ENCODE measurements at regions not wholly inside any gene's neighbourhood (a gene's known extent, or its start where the extent isn't known, plus 50 kb on each side); places are given as distances from the start of the nearest gene placed in this dataset.

DNA sequence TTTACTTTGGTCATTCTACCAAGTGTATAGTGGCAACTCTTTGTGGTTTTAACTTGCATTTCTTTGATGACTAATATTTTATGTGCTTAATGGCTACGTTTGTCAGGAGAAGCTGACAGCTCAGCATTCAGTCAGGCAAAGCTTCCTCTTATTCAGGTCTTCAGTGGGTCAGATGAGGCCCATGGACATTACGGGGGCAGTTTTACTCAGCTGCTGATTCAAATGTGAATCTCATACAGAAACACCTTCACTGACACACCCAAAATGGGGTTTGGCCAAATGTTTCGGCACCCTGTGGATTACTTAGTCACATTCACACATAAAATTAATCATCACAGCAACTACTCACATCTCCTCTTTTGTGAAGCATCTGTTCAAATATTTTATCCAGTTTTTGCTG is 104.9 kb upstream of the PLD5 start (continued):
- TF ChIP-seq, protein P1, sequence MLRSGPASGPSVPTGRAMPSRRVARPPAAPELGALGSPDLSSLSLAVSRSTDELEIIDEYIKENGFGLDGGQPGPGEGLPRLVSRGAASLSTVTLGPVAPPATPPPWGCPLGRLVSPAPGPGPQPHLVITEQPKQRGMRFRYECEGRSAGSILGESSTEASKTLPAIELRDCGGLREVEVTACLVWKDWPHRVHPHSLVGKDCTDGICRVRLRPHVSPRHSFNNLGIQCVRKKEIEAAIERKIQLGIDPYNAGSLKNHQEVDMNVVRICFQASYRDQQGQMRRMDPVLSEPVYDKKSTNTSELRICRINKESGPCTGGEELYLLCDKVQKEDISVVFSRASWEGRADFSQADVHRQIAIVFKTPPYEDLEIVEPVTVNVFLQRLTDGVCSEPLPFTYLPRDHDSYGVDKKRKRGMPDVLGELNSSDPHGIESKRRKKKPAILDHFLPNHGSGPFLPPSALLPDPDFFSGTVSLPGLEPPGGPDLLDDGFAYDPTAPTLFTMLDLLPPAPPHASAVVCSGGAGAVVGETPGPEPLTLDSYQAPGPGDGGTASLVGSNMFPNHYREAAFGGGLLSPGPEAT (IDR thresholded peaks at IDR 0.05; ENCODE audit: low read depth): no peak
- TF ChIP-seq POU2F2 (IDR thresholded peaks at IDR 0.05; ENCODE audit: borderline replicate concordance, low read depth, low read length): no peak

DNA sequence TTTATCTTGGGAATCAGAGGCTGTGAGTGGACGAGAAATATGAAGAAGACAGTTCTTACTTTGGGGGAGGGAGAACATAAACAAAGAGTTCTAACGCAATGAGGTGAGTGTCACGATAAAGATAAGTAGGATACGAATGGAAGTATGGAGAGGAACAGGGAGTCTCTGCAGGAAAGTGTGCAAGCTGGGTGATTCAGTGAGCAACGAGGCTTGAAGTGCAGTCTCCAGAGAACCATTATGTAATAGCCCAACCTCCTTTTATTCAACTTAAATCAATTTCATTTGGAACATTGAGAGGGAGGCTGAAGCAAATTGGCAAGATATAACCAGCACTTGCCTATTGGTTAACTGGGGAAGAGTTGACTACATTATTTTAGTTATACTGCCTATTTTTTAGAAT is 99.3 kb upstream of the PLD5 start:
- CTCF ChIA-PET: no interaction called here
- Histone ChIP-seq H3K27ac (ENCODE audit: control insufficient read depth, insufficient read depth) (no peak overlapping the region), H3K4me1 (ENCODE audit: control insufficient read depth, insufficient read depth, low read length) (no peaks in the 10 kb centered on the region), H3K36me3 (ENCODE audit: control insufficient read depth in 2 of 2, insufficient read depth in 2 of 2, low read length in 1 of 2) (no peaks in the 10 kb centered on the region), H3K4me3 (no peak overlapping the region), H4K20me1 (ENCODE audit: control insufficient read depth, insufficient read depth) (no peaks in the 10 kb centered on the region), H3K4me2 (ENCODE audit: control insufficient read depth, insufficient read depth) (no peak overlapping the region), H3K27me3 (replicated peaks in 1 of 2; ENCODE audit: control insufficient read depth in 2 of 2, insufficient read depth in 2 of 2, low read length in 1 of 2) (no peaks in the 10 kb centered on the region), H2AFZ (ENCODE audit: control insufficient read depth, low read depth, low read length) (no peak overlapping the region), H3K79me2 (ENCODE audit: control insufficient read depth, insufficient read depth, low read length) (no peaks in the 10 kb centered on the region), H3K9ac (ENCODE audit: control insufficient read depth, insufficient read depth, low read length) (no peak overlapping the region), H3K9me3 (replicated peaks; ENCODE audit: control insufficient read depth, insufficient read depth, low read length) (no peaks in the 10 kb centered on the region)
- no peak for DNase-seq (ENCODE audit: low read depth, low spot score)
- SMC1A ChIA-PET (ENCODE audit: uncharacterized antibody, unreplicated experiment): no interaction called here
- 36% methylated on average over 5 of the region's 5 CpGs for WGBS (ENCODE audit: insufficient coverage, insufficient replicate concordance, low lambda C conversion rate, missing lambda C conversion rate)
- POLR2A ChIA-PET: no interaction called here
- no peak for ATAC-seq
- no TSS peak for BruUV-seq (replicated peaks)
- in situ Hi-C loops (cut with MboI): no loop called here
- RAD21 ChIA-PET (ENCODE audit: unreplicated experiment): no interaction called here
- intact Hi-C loops (cut with micrococcal nuclease; ENCODE audit: unreplicated experiment): no loop called here
- no peak for FAIRE-seq
- TF ChIP-seq ZNF384 (IDR thresholded peaks at IDR 0.05; ENCODE audit: borderline replicate concordance, low read depth, low read length) (no peak), PAX8 (IDR thresholded peaks at IDR 0.05) (no peak)

DNA sequence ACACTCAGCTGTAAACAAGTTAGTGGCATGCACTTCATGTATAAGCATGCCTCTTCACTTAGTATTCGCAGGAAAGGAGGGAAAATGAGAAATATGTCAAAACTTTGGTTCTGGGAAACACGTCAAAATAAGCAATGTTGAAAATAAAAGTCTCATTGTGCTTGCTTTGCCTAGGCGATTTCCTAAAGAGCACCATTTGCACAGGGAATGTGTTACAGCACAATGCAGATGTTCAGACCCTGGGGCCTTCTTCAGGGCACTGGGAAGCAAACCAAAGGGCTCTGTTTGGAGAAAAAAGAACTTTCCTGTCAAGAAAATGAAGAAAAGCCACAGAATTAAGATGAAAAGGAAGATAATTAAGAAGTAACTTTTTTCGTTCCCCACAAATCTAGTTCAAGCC is 98.6 kb upstream of the PLD5 start:
- H3K4me1 ChIP-seq (ENCODE audit: control insufficient read depth, insufficient read depth, low read length): no peaks in the 10 kb centered on the region
- WGBS (ENCODE audit: insufficient coverage, insufficient replicate concordance, low lambda C conversion rate, missing lambda C conversion rate): 11% methylated on average over 4 of the region's 4 CpGs
- no peak for FAIRE-seq
- no peaks in the 10 kb centered on the region for H4K20me1 ChIP-seq (ENCODE audit: control insufficient read depth, insufficient read depth)
- RAD21 ChIA-PET (ENCODE audit: unreplicated experiment): no interaction called here
- BruUV-seq (replicated peaks): no TSS peak
- H3K9me3 ChIP-seq (replicated peaks; ENCODE audit: control insufficient read depth, insufficient read depth, low read length): no peaks in the 10 kb centered on the region
- no peak for ATAC-seq
- no peaks in the 10 kb centered on the region for H3K36me3 ChIP-seq (ENCODE audit: control insufficient read depth in 2 of 2, insufficient read depth in 2 of 2, low read length in 1 of 2)
- H3K27me3 ChIP-seq (replicated peaks in 1 of 2; ENCODE audit: control insufficient read depth in 2 of 2, insufficient read depth in 2 of 2, low read length in 1 of 2): no peaks in the 10 kb centered on the region
- DNase-seq (ENCODE audit: low read depth, low spot score): no peak
- SMC1A ChIA-PET (ENCODE audit: uncharacterized antibody, unreplicated experiment): no interaction called here
- no peak overlapping the region for H3K9ac ChIP-seq (ENCODE audit: control insufficient read depth, insufficient read depth, low read length)
- in situ Hi-C loops (cut with MboI): no loop called here
- H3K4me2 ChIP-seq (ENCODE audit: control insufficient read depth, insufficient read depth): no peak overlapping the region
- H2AFZ ChIP-seq (ENCODE audit: control insufficient read depth, low read depth, low read length): no peak overlapping the region
- intact Hi-C loops (cut with micrococcal nuclease; ENCODE audit: unreplicated experiment): no loop called here
- CTCF ChIA-PET: no interaction called here
- H3K27ac ChIP-seq (ENCODE audit: control insufficient read depth, insufficient read depth): no peak overlapping the region
- H3K79me2 ChIP-seq (ENCODE audit: control insufficient read depth, insufficient read depth, low read length): no peaks in the 10 kb centered on the region
- H3K4me3 ChIP-seq: no peak overlapping the region
- POLR2A ChIA-PET: no interaction called here
- TF ChIP-seq ETV6 (conservative IDR thresholded peaks at IDR 0.05 in 1 of 2, IDR thresholded peaks at IDR 0.05 in 1 of 2; ENCODE audit: borderline replicate concordance in 1 of 2, low read depth in 1 of 2) (no peak), TCF7 (IDR thresholded peaks at IDR 0.05; ENCODE audit: borderline replicate concordance) (no peak), SMARCA5 (IDR thresholded peaks at IDR 0.05) (no peak), JUND (IDR thresholded peaks at IDR 0.05; ENCODE audit: low read depth, low read length) (no peak), NFXL1 (IDR thresholded peaks at IDR 0.05; ENCODE audit: borderline replicate concordance) (no peak), RBBP5 (conservative IDR thresholded peaks at IDR 0.05) (no peak), SMAD1 (IDR thresholded peaks at IDR 0.05; ENCODE audit: low read depth, partially characterized antibody) (no peak), NFYA (IDR thresholded peaks at IDR 0.05; ENCODE audit: borderline replicate concordance, low read depth, low read length) (no peak), FOXK2 (IDR thresholded peaks at IDR 0.05) (no peak), RFX5 (IDR thresholded peaks at IDR 0.05; ENCODE audit: low read depth, low read length) (no peak), MTA2 (IDR thresholded peaks at IDR 0.05; ENCODE audit: low read depth) (no peak), SMC3 (IDR thresholded peaks at IDR 0.05; ENCODE audit: borderline replicate concordance, low read length) (no peak), ZZZ3 (IDR thresholded peaks at IDR 0.05; ENCODE audit: control insufficient read depth, insufficient read length, low read depth) (no peak), RCOR1 (conservative IDR thresholded peaks at IDR 0.05; ENCODE audit: low read depth, low read length) (no peak), STAT1 (conservative IDR thresholded peaks at IDR 0.05) (no peak), DPF2 (IDR thresholded peaks at IDR 0.05) (no peak)

Data from GM12878 (cell line).